Suppressor macrophage treated with lipopolysaccharide for 4 hours (primary cell): ENCODE measurements at regions not wholly inside any gene's neighbourhood (a gene's known extent, or its start where the extent isn't known, plus 50 kb on each side); places are given as distances from the start of the nearest gene placed in this dataset.
"Not testable (repeated sequence)": the region's sequence is repeated elsewhere in the genome, so short reads cannot be mapped to it uniquely, and the experiment has no call there.

Experiments used
- DNase-seq: peaks from one replicate; pipeline ENCODE4 v3.0.0-alpha.2; 2020

DNA sequence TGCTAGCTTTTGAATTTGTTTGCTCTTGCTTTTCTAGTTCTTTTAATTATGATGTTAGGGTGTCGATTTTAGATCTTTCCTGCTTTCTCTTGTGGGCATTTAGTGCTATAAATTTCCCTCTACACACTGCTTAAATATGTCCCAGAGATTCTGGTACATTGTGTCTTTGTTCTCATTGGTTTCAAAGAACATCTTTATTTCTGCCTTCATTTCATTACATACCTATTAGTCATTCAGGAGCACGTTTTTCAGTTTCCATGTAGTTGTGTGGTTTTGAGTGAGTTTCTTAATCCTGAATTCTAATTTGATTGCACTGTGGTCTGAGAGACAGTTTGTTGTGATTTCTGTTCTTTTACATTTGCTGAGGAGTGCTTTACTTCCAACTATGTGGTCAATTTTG, 51.2 kb upstream of the MB21D2 start:
- not testable (repeated sequence) for DNase-seq

GRCh38 chr3:192980632-192981031, 63.0 kb upstream of the MB21D2 start:
- peak; percentile 25 for DNase-seq

DNA sequence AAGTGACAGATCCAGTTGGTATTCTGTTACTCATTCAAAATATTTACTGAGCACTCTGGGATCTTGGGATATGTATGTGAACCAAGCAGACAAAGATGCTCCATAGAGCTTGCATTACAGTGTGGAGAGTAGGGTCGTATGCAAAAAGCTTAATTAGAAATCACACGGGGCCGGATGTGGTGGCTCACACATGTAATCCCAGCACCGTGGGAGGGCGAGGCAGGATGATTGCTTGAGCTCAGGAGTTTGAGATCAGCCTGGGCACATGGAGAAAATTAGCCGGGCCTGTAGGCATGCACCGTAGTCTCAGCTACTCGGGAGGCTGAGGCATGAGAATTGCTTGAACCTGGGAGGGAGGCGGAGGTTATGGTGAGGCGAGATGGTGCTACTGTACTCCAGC, 68.7 kb upstream of the MB21D2 start:
- DNase-seq: no peak

DNA sequence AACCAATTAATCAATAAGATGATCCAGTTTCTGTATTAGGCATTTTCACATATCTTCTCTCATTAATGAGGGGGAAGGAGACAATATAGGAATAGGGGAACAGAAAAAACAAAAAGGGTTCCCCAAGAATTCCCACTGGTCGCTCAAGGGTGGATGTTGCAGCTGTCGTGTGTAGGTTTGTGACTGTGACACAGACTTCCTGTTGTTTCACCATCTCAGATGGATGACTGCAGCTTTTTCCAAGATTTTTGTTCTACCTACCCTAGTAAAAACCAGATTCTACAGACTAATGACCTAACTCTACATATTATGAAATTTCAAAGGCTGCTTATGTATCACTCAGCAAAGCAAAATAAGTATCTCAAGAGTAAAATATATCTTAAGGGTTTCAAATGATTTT, 73.7 kb upstream of the MB21D2 start:
- peak; percentile 71 for DNase-seq

- no peak for DNase-seq
Measured at GRCh38 chr3:192992361-192992760, 74.7 kb upstream of the MB21D2 start.

- DNase-seq: peak; percentile 41
Measured at GRCh38 chr3:192993411-192993810, 75.8 kb upstream of the MB21D2 start.

- DNase-seq: not testable (repeated sequence)
Measured at GRCh38 chr3:193001113-193001512, 83.5 kb upstream of the MB21D2 start.

GRCh38 chr3:193003624-193004023, 86.0 kb upstream of the MB21D2 start:
- not testable (repeated sequence) for DNase-seq

GRCh38 chr3:193008654-193009053, 91.0 kb upstream of the MB21D2 start:
- no peak for DNase-seq

DNA sequence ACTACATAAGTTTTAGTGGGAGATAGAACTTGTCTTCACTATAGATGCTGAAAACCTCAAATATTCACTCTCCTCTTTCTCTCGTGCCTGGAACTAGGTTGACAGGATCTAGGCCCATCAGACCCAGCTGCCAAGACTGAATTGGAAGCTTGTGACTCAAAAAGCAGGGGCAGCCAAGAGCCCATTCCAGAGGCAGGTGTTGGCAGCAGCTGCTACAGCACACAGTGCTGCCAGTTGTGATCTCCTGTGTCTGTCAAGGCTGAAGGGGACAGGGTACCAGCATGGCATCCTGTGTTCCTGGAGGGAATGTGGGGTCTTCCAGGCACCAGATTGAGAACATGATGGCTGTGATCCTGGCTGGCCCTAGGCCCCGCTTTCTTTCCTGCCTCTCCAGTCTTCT, 92.5 kb upstream of the MB21D2 start:
- no peak for DNase-seq

DNA sequence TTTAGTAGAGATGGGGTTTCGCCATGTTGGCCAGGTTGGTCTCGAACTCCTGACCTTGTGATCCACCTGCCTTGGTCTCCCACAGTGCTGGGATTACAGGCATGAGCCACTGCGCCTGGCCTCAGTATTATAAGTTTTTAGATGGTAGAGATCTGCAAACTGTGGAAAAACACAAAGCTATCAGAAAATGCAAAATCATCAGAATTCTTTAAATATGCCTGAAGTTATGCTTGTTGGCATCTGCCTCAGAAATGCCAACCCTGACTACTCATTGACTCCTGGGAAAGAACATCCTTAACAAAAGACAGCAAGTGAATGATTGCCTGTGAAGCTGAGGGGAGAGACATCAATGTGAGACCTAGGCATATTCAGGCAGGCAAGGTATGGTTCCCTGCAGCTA, 94.3 kb upstream of the MB21D2 start:
- no peak for DNase-seq

- DNase-seq: no peak
Measured at GRCh38 chr3:193014902-193015301, 97.2 kb upstream of the MB21D2 start.

DNA sequence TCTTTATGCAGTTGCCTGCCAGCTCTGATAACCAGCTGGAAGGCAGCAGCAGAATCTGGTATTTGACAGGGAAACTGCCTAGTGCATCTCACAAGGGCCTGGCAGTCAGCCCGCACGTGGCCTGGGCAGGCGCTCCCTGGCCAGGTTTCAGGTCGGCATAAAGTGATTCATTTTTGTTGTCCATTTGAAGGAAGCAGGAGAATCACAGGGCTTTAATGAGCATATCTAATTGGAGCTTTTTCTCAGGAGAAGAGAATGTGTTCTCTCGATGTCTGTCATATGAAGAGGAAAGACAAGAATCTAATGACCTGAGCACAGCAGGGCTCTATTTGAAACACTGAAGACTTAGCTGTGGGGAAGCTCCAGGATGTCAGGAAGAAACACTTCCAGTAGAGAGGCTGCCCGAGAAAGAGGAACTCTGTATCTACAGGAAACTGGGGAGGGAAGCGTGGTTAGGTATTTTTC, 98.8 kb upstream of the MB21D2 start:
- peak; percentile 12 for DNase-seq

DNA sequence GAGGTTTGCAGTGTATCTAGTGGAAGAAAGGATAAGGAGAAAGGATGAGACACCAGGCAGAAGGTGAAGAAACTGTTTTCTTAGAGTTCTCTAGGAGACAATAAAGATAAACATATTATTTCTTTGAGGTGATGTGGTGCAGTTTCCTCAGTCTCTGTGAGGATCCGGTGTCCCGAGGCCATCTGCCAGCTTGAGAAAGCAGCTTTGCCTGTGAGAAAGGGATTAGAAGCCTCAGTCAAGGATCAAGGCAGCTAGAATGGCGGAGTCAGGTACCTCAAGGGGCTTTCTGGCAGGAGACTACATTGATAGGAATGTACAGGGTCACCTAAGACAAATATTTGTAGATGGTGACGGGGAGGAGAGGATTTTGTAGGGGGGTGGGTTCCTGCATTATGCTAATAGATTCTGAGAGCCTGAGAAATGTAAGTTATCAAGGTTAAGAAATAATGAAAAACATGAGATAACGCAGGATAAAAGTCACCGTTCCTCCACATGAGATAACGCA, 103.9 kb upstream of the MB21D2 start:
- no peak for DNase-seq

- no peak for DNase-seq
Measured at GRCh38 chr3:193023218-193023617, 105.6 kb upstream of the MB21D2 start.

- no peak for DNase-seq
Measured at GRCh38 chr3:193028258-193028657, 110.6 kb upstream of the MB21D2 start.

GRCh38 chr3:193029800-193030199, 112.1 kb upstream of the MB21D2 start:
- DNase-seq: no peak

DNA sequence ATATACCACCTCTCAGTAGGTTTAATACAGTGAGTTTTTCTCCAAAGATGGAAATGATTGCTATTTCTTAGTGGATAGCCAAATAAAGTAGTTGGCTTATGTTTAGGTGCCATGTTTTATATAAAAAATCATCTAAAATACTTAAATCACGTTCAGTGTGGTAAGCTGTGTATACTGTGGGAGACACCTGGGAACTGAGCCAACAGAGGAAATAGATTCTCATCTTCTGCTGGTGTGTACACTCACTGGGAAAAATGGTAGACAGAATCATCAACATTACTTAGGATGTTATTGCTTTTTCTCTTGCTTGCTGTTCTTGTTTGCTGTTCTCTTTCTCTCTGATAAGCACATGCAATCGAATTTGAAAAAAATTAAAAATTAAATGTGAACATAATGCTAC, 112.6 kb upstream of the MB21D2 start:
- no peak for DNase-seq

- no peak for DNase-seq
Measured at GRCh38 chr3:193031911-193032310, 114.3 kb upstream of the MB21D2 start.

GRCh38 chr3:193033226-193033780, 115.6 kb upstream of the MB21D2 start:
- no peak for DNase-seq

GRCh38 chr3:193037828-193038227, 120.2 kb upstream of the MB21D2 start:
- not testable (repeated sequence) for DNase-seq

- DNase-seq: no peak
Measured at GRCh38 chr3:193039058-193039457, 121.4 kb upstream of the MB21D2 start.

DNA sequence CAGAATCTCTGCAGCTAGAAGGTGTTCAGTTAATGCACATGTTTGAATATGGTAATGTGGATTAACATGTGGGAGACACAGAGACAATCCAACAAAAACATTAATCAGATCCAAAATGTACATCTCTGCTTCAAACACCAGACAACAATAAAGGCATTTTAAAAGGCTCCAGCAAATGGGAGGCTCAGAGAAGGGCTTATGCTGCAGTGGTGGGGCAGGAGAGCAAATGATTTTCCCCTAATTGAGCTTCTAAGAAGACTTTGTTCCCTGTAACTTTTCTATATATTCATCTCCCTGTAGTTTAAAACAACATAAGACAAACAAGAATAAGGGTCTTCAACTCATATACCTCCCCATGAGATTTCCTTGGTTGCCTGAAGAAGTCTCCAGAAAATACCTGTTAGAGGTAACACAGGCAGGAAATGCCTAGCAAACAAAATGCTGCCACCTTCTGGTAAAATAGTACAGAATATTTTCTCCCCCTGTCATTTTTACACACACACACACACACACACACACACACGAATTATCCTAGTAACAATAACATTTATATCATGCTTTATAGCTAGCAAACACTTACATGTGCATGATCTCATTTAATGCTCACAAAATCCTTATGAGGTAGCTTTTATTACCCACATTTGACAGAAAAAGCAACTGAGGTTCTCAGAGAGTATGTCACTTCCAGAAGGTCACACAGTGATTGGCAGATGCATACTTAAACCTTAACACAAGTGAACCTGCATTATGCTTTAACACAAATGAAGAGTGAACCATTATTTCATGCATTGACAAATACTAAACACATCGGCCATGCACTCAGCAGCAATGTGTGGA, 123.4 kb upstream of the MB21D2 start:
- DNase-seq: peak; percentile 50

GRCh38 chr3:193046371-193046770, 128.7 kb upstream of the MB21D2 start:
- no peak for DNase-seq
